SK-N-SH treated with all-trans-retinoic acid at 6 μM for 48 hours (cell line): ENCODE measurements at regions not wholly inside any gene's neighbourhood (a gene's known extent, or its start where the extent isn't known, plus 50 kb on each side); places are given as distances from the start of the nearest gene placed in this dataset.

ENCODE experiments used
- CSDC2 ChIP-seq: fragments of 250-450 bp; sonication (Bioruptor Pico); IDR thresholded peaks from 2 replicates; pipeline ENCODE4 v1.5.0; 2020; ENCODE audit warnings: mild to moderate bottlenecking, moderate library complexity
- ISL1 ChIP-seq: fragments of 250-450 bp; sonication (Bioruptor Pico); IDR thresholded peaks from 2 replicates; pipeline ENCODE4 v2.1.2; 2022; ENCODE audit warnings: mild to moderate bottlenecking, moderate library complexity
- RARB ChIP-seq: fragments of 250-450 bp; sonication (Bioruptor Pico); IDR thresholded peaks from 2 replicates; pipeline ENCODE4 v1.8.0; 2021; ENCODE audit warnings: mild to moderate bottlenecking, moderate library complexity
- TOX ChIP-seq: fragments of 250-450 bp; sonication (Bioruptor Pico); IDR thresholded peaks from 2 replicates; pipeline ENCODE4 v1.8.0; 2021; ENCODE audit warnings: mild to moderate bottlenecking, moderate library complexity, borderline replicate concordance
- ZFP3 ChIP-seq: fragments of 250-450 bp; sonication (Bioruptor Pico); IDR thresholded peaks from 2 replicates; pipeline ENCODE4 v1.5.0; 2020; ENCODE audit warnings: mild to moderate bottlenecking, moderate library complexity
- TF ChIP-seq, protein P1 (sequence below): fragments of 250-450 bp; sonication (Bioruptor Pico); IDR thresholded peaks from 2 replicates; pipeline ENCODE4 v1.8.0; 2020; ENCODE audit warnings: mild to moderate bottlenecking, moderate library complexity, borderline replicate concordance

DNA sequence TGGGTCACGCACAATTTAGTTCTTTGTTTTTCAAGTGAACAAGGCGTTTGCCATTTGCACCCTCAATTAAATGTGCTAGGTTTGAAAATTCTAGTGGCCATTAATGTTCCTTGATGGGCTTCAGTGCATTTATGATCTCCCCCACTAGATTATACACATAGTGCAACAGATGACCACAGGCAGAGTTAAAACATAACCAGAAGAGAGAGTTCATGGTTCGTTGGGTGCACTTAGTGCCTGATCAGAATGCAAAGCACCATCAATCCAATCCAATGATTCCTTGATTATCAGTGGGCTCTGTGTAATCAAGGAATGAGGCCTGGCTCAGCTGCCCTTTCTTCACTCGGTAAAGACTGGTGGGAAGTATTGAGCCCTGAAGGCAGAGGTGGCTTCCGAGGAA is 334.5 kb downstream of the PRDM2 start:
- TF ChIP-seq ISL1 = no peak
- no peak for TF ChIP-seq ZFP3 (CRISPR knock-in tag)
- TF ChIP-seq RARB (CRISPR knock-in tag) = no peak
- no peak for TF ChIP-seq CSDC2
- TF ChIP-seq, protein P1, sequence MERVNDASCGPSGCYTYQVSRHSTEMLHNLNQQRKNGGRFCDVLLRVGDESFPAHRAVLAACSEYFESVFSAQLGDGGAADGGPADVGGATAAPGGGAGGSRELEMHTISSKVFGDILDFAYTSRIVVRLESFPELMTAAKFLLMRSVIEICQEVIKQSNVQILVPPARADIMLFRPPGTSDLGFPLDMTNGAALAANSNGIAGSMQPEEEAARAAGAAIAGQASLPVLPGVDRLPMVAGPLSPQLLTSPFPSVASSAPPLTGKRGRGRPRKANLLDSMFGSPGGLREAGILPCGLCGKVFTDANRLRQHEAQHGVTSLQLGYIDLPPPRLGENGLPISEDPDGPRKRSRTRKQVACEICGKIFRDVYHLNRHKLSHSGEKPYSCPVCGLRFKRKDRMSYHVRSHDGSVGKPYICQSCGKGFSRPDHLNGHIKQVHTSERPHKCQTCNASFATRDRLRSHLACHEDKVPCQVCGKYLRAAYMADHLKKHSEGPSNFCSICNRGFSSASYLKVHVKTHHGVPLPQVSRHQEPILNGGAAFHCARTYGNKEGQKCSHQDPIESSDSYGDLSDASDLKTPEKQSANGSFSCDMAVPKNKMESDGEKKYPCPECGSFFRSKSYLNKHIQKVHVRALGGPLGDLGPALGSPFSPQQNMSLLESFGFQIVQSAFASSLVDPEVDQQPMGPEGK (CRISPR knock-in tag) = no peak
- no peak for TF ChIP-seq TOX (CRISPR knock-in tag)
